ENCODE measurements at regions not wholly inside any gene's neighbourhood (a gene's known extent, or its start where the extent isn't known, plus 50 kb on each side); places are given as distances from the start of the nearest gene placed in this dataset.

GRCh38 chr20:56805313-56805712 lies 176.2 kb downstream of the TFAP2C start:
- Histone ChIP-seq H3K4ac (ENCODE audit: low read depth, low read length) (no peak overlapping the region), H2AK5ac (ENCODE audit: low read length) (peak overlapping the region; percentile 37), H2BK15ac (replicated peaks; ENCODE audit: low read depth) (no peak overlapping the region), H4K8ac (ENCODE audit: low read depth, low read length) (no peak overlapping the region), H3K79me2 (ENCODE audit: control insufficient read depth, insufficient read depth, low read length) (no peaks in the 10 kb centered on the region), H3K36me3 (ENCODE audit: control insufficient read depth, insufficient read depth, low read length) (no peaks in the 10 kb centered on the region), H2BK120ac (ENCODE audit: low read depth, low read length) (no peak overlapping the region), H3K23ac (ENCODE audit: low read length) (no peak overlapping the region), H3K18ac (ENCODE audit: low read length) (no peak overlapping the region), H4K5ac (ENCODE audit: low read length) (no peak overlapping the region), H3K4me3 (ENCODE audit: low read length) (no peak overlapping the region), H3K27ac (ENCODE audit: low read depth, low read length) (no peak overlapping the region), H3K4me2 (ENCODE audit: low read length) (no peak overlapping the region), H3K27me3 (ENCODE audit: insufficient read depth, low read length, poor library complexity) (no peaks in the 10 kb centered on the region), H3K79me1 (ENCODE audit: low read length) (no peaks in the 10 kb centered on the region), H3K56ac (ENCODE audit: low read length) (peak overlapping the region; percentile 37), H2BK5ac (ENCODE audit: low read length) (no peak overlapping the region), H3K4me1 (ENCODE audit: control insufficient read depth, low read depth, low read length) (peaks cover 6% of the 10 kb centered on the region), H3K9ac (ENCODE audit: low read length) (no peak overlapping the region)
- 100% methylated on average over 2 of the region's 4 CpGs for WGBS (ENCODE audit: extremely low coverage, insufficient coverage, low lambda C conversion rate)
- DNase-seq: no peak

GRCh38 chr20:56805966-56806365 lies 176.9 kb downstream of the TFAP2C start:
- DNase-seq: no peak
- no peak overlapping the region for H4K8ac ChIP-seq (ENCODE audit: low read depth, low read length)
- peaks cover 6% of the 10 kb centered on the region for H3K4me1 ChIP-seq (ENCODE audit: control insufficient read depth, low read depth, low read length)
- no peaks in the 10 kb centered on the region for H3K79me1 ChIP-seq (ENCODE audit: low read length)
- no peak overlapping the region for H3K18ac ChIP-seq (ENCODE audit: low read length)
- no peak overlapping the region for H3K4me3 ChIP-seq (ENCODE audit: low read length)
- H3K27me3 ChIP-seq (ENCODE audit: insufficient read depth, low read length, poor library complexity): no peaks in the 10 kb centered on the region
- WGBS (ENCODE audit: extremely low coverage, insufficient coverage, low lambda C conversion rate): no CpG with 5 or more reads among the region's 9 CpGs
- H4K5ac ChIP-seq (ENCODE audit: low read length): no peak overlapping the region
- no peak overlapping the region for H3K23ac ChIP-seq (ENCODE audit: low read length)
- H3K4me2 ChIP-seq (ENCODE audit: low read length): no peak overlapping the region
- no peak overlapping the region for H3K4ac ChIP-seq (ENCODE audit: low read depth, low read length)
- no peak overlapping the region for H2BK5ac ChIP-seq (ENCODE audit: low read length)
- H3K79me2 ChIP-seq (ENCODE audit: control insufficient read depth, insufficient read depth, low read length): no peaks in the 10 kb centered on the region
- no peak overlapping the region for H2AK5ac ChIP-seq (ENCODE audit: low read length)
- no peak overlapping the region for H2BK120ac ChIP-seq (ENCODE audit: low read depth, low read length)
- no peak overlapping the region for H2BK15ac ChIP-seq (replicated peaks; ENCODE audit: low read depth)
- H3K27ac ChIP-seq (ENCODE audit: low read depth, low read length): no peak overlapping the region
- no peaks in the 10 kb centered on the region for H3K36me3 ChIP-seq (ENCODE audit: control insufficient read depth, insufficient read depth, low read length)
- H3K56ac ChIP-seq (ENCODE audit: low read length): no peak overlapping the region
- no peak overlapping the region for H3K9ac ChIP-seq (ENCODE audit: low read length)

- no peaks in the 10 kb centered on the region for H3K79me1 ChIP-seq (ENCODE audit: low read length)
- no peak overlapping the region for H2AK5ac ChIP-seq (ENCODE audit: low read length)
- no peak overlapping the region for H3K4me2 ChIP-seq (ENCODE audit: low read length)
- no peak overlapping the region for H3K4me3 ChIP-seq (ENCODE audit: low read length)
- no peak overlapping the region for H4K5ac ChIP-seq (ENCODE audit: low read length)
- no peak overlapping the region for H4K8ac ChIP-seq (ENCODE audit: low read depth, low read length)
- peaks cover 6% of the 10 kb centered on the region for H3K4me1 ChIP-seq (ENCODE audit: control insufficient read depth, low read depth, low read length)
- H3K27me3 ChIP-seq (ENCODE audit: insufficient read depth, low read length, poor library complexity): no peaks in the 10 kb centered on the region
- H2BK15ac ChIP-seq (replicated peaks; ENCODE audit: low read depth): no peak overlapping the region
- no peak overlapping the region for H2BK120ac ChIP-seq (ENCODE audit: low read depth, low read length)
- no peak overlapping the region for H2BK5ac ChIP-seq (ENCODE audit: low read length)
- WGBS (ENCODE audit: extremely low coverage, insufficient coverage, low lambda C conversion rate): no CpG with 5 or more reads among the region's 18 CpGs
- H3K56ac ChIP-seq (ENCODE audit: low read length): no peak overlapping the region
- H3K9ac ChIP-seq (ENCODE audit: low read length): no peak overlapping the region
- H3K36me3 ChIP-seq (ENCODE audit: control insufficient read depth, insufficient read depth, low read length): no peaks in the 10 kb centered on the region
- H3K27ac ChIP-seq (ENCODE audit: low read depth, low read length): no peak overlapping the region
- H3K79me2 ChIP-seq (ENCODE audit: control insufficient read depth, insufficient read depth, low read length): no peaks in the 10 kb centered on the region
- peak overlapping the region; percentile 6 for H3K23ac ChIP-seq (ENCODE audit: low read length)
- no peak overlapping the region for H3K18ac ChIP-seq (ENCODE audit: low read length)
- DNase-seq: no peak
- no peak overlapping the region for H3K4ac ChIP-seq (ENCODE audit: low read depth, low read length)
Observed at GRCh38 chr20:56806952-56807517, 177.9 kb downstream of the TFAP2C start.

- H3K27ac ChIP-seq (ENCODE audit: low read depth, low read length): no peak overlapping the region
- no peak overlapping the region for H3K56ac ChIP-seq (ENCODE audit: low read length)
- no peak overlapping the region for H3K4ac ChIP-seq (ENCODE audit: low read depth, low read length)
- no peak overlapping the region for H2BK5ac ChIP-seq (ENCODE audit: low read length)
- peak overlapping the region; percentile 6 for H3K18ac ChIP-seq (ENCODE audit: low read length)
- no peak overlapping the region for H3K4me3 ChIP-seq (ENCODE audit: low read length)
- no peak overlapping the region for H3K23ac ChIP-seq (ENCODE audit: low read length)
- no peaks in the 10 kb centered on the region for H3K27me3 ChIP-seq (ENCODE audit: insufficient read depth, low read length, poor library complexity)
- H3K36me3 ChIP-seq (ENCODE audit: control insufficient read depth, insufficient read depth, low read length): no peaks in the 10 kb centered on the region
- DNase-seq: no peak
- no peak overlapping the region for H2BK15ac ChIP-seq (replicated peaks; ENCODE audit: low read depth)
- H3K9ac ChIP-seq (ENCODE audit: low read length): no peak overlapping the region
- H3K4me1 ChIP-seq (ENCODE audit: control insufficient read depth, low read depth, low read length): peaks cover 6% of the 10 kb centered on the region
- H3K4me2 ChIP-seq (ENCODE audit: low read length): no peak overlapping the region
- H4K5ac ChIP-seq (ENCODE audit: low read length): no peak overlapping the region
- no CpG with 5 or more reads among the region's 10 CpGs for WGBS (ENCODE audit: extremely low coverage, insufficient coverage, low lambda C conversion rate)
- H3K79me1 ChIP-seq (ENCODE audit: low read length): no peaks in the 10 kb centered on the region
- H2AK5ac ChIP-seq (ENCODE audit: low read length): no peak overlapping the region
- H3K79me2 ChIP-seq (ENCODE audit: control insufficient read depth, insufficient read depth, low read length): no peaks in the 10 kb centered on the region
- H2BK120ac ChIP-seq (ENCODE audit: low read depth, low read length): no peak overlapping the region
- no peak overlapping the region for H4K8ac ChIP-seq (ENCODE audit: low read depth, low read length)
Observed at GRCh38 chr20:56808117-56808725, 179.1 kb downstream of the TFAP2C start.

- no peak overlapping the region for H3K9ac ChIP-seq (ENCODE audit: low read length)
- no peak overlapping the region for H4K5ac ChIP-seq (ENCODE audit: low read length)
- H4K8ac ChIP-seq (ENCODE audit: low read depth, low read length): no peak overlapping the region
- no peaks in the 10 kb centered on the region for H3K36me3 ChIP-seq (ENCODE audit: control insufficient read depth, insufficient read depth, low read length)
- no peak overlapping the region for H3K23ac ChIP-seq (ENCODE audit: low read length)
- H2BK5ac ChIP-seq (ENCODE audit: low read length): no peak overlapping the region
- H3K79me1 ChIP-seq (ENCODE audit: low read length): no peaks in the 10 kb centered on the region
- H3K4me1 ChIP-seq (ENCODE audit: control insufficient read depth, low read depth, low read length): peaks cover 6% of the 10 kb centered on the region
- no peaks in the 10 kb centered on the region for H3K27me3 ChIP-seq (ENCODE audit: insufficient read depth, low read length, poor library complexity)
- no peak overlapping the region for H3K56ac ChIP-seq (ENCODE audit: low read length)
- no peak overlapping the region for H2AK5ac ChIP-seq (ENCODE audit: low read length)
- no peak overlapping the region for H3K4ac ChIP-seq (ENCODE audit: low read depth, low read length)
- no peaks in the 10 kb centered on the region for H3K79me2 ChIP-seq (ENCODE audit: control insufficient read depth, insufficient read depth, low read length)
- no peak for DNase-seq
- no peak overlapping the region for H2BK120ac ChIP-seq (ENCODE audit: low read depth, low read length)
- H2BK15ac ChIP-seq (replicated peaks; ENCODE audit: low read depth): no peak overlapping the region
- no peak overlapping the region for H3K27ac ChIP-seq (ENCODE audit: low read depth, low read length)
- H3K18ac ChIP-seq (ENCODE audit: low read length): no peak overlapping the region
- H3K4me2 ChIP-seq (ENCODE audit: low read length): no peak overlapping the region
- no peak overlapping the region for H3K4me3 ChIP-seq (ENCODE audit: low read length)
- WGBS (ENCODE audit: extremely low coverage, insufficient coverage, low lambda C conversion rate): no CpG with 5 or more reads among the region's 8 CpGs
Observed at GRCh38 chr20:56808732-56809131, 179.6 kb downstream of the TFAP2C start.

- Histone ChIP-seq H3K4me1 (ENCODE audit: control insufficient read depth, low read depth, low read length) (peaks cover 4% of the 10 kb centered on the region), H3K4me3 (ENCODE audit: low read length) (no peak overlapping the region), H2AK5ac (ENCODE audit: low read length) (no peak overlapping the region), H2BK5ac (ENCODE audit: low read length) (no peak overlapping the region), H3K36me3 (ENCODE audit: control insufficient read depth, insufficient read depth, low read length) (no peaks in the 10 kb centered on the region), H4K8ac (ENCODE audit: low read depth, low read length) (no peak overlapping the region), H3K4ac (ENCODE audit: low read depth, low read length) (no peak overlapping the region), H3K23ac (ENCODE audit: low read length) (no peak overlapping the region), H3K27ac (ENCODE audit: low read depth, low read length) (no peak overlapping the region), H4K5ac (ENCODE audit: low read length) (no peak overlapping the region), H2BK15ac (replicated peaks; ENCODE audit: low read depth) (no peak overlapping the region), H3K56ac (ENCODE audit: low read length) (no peak overlapping the region), H2BK120ac (ENCODE audit: low read depth, low read length) (no peak overlapping the region), H3K4me2 (ENCODE audit: low read length) (no peak overlapping the region), H3K18ac (ENCODE audit: low read length) (no peak overlapping the region), H3K27me3 (ENCODE audit: insufficient read depth, low read length, poor library complexity) (no peaks in the 10 kb centered on the region), H3K9ac (ENCODE audit: low read length) (no peak overlapping the region), H3K79me2 (ENCODE audit: control insufficient read depth, insufficient read depth, low read length) (no peaks in the 10 kb centered on the region), H3K79me1 (ENCODE audit: low read length) (no peaks in the 10 kb centered on the region)
- no CpG with 5 or more reads among the region's 12 CpGs for WGBS (ENCODE audit: extremely low coverage, insufficient coverage, low lambda C conversion rate)
- no peak for DNase-seq
Observed at GRCh38 chr20:56809668-56810067, 180.6 kb downstream of the TFAP2C start.
